Hematopoietic multipotent progenitor cell (in vitro differentiated cells): ENCODE measurements at regions not wholly inside any gene's neighbourhood (a gene's known extent, or its start where the extent isn't known, plus 50 kb on each side); places are given as distances from the start of the nearest gene placed in this dataset.
"Not testable (repeated sequence)": the region's sequence is repeated elsewhere in the genome, so short reads cannot be mapped to it uniquely, and the experiment has no call there.

Experiments
- DNase-seq, 3 donors: peaks; one replicate each; pipeline ENCODE4 v3.0.0-alpha.2; 2011 to 2015; ENCODE audit warnings: low read depth in 2 of 3, low spot score in 2 of 3

DNA sequence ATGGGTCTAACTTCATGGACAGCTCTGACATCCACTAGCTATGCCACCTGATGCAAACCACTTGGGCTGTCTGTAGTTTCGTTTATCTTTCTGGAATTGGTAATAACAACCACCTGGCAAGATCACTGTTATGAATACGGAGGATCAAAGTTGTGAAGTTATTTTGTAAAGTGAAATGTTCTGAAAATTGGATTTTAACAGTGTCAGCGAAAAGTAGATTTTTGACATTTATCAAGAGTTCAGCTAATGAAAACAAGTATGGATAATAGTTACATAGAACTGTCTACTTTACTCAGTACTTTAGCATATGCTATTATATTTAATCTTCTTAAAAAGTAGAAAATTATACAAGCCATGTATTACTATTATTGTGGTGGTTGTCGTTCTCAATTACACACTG is 813.8 kb downstream of the RNF144A start:
- no peak for DNase-seq

DNA sequence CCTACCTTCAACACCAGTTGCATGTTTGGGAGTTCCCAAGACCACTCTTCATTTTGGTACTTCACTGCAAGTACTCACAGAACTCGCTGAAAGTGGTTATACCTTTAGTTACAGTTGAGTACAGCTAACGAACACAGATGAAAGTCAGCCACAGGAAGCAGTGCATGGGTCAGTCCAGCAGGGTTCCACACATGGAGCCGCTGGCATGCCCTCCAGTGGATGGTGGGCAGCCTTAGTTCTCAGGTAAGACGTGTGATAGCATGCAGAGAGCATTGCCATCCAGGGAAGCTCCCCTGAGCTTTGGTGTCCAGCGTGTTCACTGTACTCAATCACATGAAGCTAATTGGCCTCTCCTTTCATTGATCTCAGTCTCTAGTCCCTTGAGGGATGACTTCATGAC is 815.3 kb downstream of the RNF144A start:
- DNase-seq: no peak

DNA sequence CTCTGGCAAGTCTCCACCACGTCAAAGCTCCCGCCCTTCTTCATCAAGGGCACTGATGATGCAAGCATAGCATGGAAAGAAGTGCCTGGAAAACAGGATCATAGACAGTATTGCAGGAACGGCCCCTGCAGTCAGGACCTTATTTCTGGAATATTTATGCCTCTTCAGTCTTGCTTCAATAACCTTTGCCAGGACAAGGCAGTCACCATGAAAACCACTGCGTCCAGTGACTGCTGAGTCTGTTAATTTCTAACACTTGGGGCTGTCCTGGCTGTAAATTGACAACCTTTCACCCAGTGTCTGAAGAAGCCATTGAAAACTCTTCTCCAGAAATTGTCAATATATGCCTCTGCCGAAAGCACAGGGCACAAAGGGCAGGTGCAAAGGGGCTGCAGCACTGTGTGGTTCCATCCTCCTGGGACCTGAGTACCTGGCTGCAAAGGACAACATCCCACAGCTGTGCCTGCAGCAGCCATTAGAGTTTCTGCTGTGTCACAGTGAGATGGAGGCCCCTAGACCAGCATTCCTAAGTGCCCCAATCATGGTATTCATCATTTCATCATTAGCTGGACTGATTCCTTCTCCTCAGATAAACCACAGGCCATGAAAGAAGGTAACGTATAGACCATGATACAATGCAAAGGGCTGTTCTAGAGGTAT is 819.6 kb downstream of the RNF144A start:
- DNase-seq: no peak

DNA sequence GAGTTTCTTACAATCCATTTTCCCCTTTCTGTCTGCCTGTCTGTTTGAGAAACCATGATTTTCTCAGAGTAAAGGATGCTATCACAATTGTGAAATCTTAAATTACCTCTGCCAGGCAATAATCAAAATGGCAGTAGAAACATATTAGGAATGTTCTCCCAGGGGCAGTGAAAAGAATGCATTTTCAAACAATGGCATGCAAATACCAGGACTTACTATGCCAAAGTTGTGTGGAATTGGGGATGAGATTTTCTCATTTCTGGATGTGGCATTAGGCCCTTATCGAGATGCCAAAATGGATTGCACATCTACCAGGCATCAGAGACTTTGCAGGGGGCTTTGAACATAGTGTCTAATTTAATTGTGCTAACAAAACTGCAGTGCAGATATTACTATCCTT is 821.4 kb downstream of the RNF144A start:
- DNase-seq: no peak

DNA sequence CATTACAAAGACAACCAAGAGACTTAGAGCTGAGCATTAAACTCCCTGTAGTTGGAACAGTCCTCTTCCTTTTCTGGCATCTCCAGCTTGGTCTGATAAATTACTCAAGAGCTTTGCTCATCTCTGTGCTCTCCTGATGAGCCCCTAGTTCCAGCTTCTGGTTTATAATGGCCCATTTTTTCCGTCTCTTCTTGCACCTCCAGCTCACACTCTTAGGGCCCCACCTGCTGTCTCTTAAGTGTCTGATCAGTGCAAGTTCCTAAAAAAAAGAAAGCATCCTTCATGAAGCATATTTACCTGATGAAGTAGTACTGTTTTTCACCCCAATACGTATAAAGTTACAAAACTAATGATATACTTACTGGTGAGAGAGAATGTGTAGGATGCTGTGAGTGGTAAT is 822.9 kb downstream of the RNF144A start:
- no peak for DNase-seq

DNA sequence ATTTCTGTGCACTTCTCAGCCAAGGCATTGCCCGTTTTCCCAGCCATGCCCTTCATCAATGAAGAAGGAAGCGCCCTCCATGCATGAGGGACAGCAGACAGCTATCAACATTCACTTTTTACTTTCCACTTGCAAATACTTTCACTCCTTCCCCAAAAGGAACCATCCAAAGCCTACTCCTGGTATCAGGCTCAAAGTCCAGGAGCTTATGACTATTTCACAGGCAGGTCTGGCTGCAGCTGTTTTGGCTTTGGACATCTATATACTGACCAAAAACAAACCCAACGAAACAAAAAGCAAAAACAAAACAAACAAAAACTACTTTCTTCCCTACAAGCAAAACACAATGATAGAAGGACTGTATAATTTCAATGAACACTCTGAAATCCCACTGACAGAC is 825.1 kb downstream of the RNF144A start:
- no peak for DNase-seq

DNA sequence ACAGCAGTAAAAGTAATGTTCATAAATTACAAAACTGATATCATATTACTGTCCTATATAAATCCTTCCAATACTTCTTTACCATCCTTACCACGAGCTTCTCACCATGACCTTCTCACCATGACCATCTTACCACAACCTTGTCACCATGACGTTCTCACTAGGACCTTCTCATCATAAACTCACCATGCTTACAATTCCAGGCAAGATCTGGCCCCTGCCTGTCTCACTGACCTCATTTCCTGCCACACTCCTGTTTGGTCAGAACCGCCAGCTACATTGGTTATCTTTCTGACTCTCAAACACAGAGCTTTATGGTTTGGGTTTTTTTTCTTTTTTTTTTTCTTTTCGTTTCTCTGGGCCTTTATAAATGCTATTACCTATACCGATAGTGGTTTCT is 827.6 kb downstream of the RNF144A start:
- no peak for DNase-seq

GRCh38 chr2:7745369-7745768 is 828.2 kb downstream of the RNF144A start:
- DNase-seq: no peak

DNA sequence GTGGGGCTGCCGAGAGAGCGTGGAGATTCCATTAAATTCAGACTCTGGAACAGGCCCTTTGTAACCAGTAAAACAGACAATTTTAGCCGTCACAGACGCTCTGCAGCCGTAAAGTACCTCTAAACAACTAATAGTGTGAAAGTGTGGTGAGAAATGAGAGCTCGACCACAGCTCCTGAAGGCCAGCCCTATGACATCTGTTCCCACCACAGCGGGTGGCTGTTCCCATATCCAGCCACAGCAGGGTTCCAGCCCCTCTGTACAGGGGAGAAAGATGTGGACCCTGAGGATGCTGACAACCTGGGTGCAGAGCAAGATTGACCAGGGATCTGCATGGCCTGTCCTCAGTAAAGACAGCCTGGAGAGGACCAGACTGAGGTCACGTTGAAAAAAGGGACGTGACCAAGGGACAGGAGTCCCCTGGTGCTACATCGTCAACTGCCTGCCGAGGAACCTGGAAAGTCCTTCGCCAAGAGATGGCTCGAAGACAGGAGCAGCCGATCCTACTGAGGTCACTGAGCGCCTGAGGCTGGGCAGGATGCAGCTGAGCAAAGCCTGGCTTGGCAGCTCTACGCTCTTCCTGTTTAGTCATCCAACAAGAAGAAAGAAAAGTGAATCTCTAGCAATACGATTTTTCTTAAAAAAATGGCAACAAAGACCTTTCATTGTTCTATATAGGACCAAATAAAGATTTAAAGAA is 831.7 kb downstream of the RNF144A start:
- DNase-seq: no peak

GRCh38 chr2:7749895-7750559 is 832.8 kb downstream of the RNF144A start:
- DNase-seq: no peak

- no peak for DNase-seq
Observed at GRCh38 chr2:7752291-7752690, 835.1 kb downstream of the RNF144A start.

- no peak for DNase-seq
Observed at GRCh38 chr2:7753777-7754176, 836.6 kb downstream of the RNF144A start.

- DNase-seq: no peak
Observed at GRCh38 chr2:7755879-7756278, 838.7 kb downstream of the RNF144A start.

GRCh38 chr2:7758073-7758759 is 841.0 kb downstream of the RNF144A start:
- no peak for DNase-seq

DNA sequence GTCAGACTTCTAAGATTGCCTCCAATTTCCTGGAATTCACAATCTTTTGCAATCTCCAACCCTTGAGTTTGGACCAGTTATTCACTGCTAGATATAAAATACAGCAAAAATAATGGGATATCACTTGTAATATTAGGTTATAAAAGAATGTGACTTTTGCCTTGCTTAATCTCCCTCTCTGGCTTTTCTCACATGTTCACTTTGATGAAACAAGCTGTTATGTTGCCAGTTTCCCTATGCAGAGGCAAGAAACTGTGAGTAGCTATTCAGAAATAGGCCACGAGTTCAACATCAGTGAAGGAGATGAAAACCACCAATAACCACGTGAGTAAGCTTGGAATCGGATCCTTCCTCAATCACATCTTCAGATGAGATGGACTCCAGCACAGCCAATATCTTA is 842.7 kb downstream of the RNF144A start:
- DNase-seq: no peak

DNA sequence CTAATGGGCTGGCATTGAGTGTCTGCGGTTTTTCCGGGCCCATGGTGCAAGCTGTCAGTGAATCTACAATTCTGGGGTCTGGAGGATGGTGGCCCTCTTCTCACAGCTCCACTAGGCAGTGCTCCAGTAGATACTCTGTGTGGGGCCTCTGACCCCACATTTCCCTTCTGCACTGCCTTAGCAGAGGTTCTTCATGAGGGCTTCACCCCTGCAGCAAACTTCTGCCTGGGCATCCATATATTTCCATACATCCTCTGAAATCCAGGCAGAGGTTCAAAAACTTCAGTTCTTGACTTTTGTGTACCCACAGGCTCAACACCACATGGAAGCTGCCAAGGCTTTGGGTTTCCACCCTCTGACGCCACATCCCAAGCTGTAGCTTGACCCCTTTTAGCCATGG is 846.2 kb downstream of the RNF144A start:
- DNase-seq: not testable (repeated sequence)

DNA sequence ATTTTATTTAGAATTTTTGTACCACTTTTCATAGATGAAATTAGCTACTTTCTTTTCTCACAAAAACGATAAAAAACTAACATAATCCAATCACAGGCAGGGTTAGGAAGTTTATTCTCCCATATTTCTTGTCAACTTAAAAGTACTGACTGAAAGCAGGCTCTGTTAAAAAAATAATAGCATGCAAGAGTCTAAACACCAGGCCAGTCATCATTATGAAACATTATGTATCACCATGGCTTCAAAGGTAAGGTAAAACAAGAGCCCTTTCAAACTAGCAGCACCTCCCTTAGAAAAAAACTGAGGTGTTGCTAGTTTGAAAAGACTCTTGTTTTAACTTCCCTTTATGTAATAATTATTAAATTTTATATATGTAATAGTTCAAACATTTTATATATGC is 848.0 kb downstream of the RNF144A start:
- DNase-seq: no peak

DNA sequence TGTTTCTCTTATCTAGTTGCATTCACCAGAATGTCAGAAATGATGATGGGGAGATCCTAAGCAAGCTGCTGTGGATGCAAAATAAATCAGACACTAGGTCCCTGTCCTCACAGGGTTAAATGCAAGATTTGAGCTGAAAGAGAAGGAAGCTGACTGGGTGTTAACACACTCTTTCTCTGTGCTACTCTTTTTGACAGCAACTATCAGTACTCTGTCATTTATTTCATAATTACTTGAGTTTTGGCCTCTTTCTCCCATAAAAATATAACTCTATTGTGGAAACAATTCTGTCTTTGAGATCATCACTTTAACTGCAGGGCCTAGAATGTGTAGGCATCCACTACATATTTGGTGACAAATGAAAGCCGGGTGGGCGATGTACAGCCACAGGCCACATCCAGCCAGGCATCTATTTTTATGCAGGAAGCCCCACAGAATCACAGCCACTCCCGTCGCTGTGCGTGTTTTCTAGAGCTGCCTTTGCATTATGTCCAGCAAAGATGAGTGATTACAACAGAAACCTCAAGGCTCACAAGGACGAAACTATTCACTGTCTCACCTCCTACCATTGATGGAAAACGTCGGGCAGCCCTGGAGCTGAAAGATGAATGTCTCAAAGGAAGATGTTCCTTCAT is 849.0 kb downstream of the RNF144A start:
- DNase-seq: no peak

DNA sequence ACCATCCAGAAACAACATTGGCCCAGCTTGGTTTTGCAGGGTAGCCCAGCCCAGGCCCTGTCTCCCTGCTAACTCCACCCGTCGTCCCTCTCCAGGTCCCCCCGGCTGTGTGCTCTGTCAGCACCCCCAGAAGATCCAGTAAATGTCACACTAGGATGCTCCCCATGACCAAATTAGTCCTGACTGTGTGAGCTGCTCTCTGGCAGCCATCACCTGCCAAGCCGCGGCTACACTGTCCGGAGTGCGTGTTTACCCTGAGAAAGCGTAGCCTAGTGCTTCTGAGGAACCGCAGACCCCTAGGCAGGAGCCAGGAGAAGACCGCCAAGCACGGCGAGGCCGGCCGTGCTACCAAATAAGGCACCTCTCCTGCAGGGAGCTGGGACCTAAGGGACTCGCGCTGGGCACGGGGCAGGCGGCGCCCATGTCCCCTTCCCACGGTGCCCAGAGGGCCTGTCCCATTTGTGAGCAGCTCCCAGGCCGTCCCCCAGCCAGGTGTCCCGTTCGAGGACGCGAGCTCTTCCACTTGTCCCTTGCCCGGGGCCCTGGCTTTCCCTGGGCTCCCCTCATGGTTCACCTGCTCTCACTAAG is 849.9 kb downstream of the RNF144A start:
- DNase-seq: no peak

GRCh38 chr2:7767902-7768301 is 850.7 kb downstream of the RNF144A start:
- no peak for DNase-seq

- DNase-seq: no peak
Observed at GRCh38 chr2:7771781-7772180, 854.6 kb downstream of the RNF144A start.
